HepG2 (cell line): ENCODE measurements at regions not wholly inside any gene's neighbourhood (a gene's known extent, or its start where the extent isn't known, plus 50 kb on each side); places are given as distances from the start of the nearest gene placed in this dataset.
A peak's percentile ranks its signal among the peaks of the same experiment; 100 is the strongest.

Source experiments
- ATAC-seq: fragments of 200-7000 bp; cut with Tn5 transposase; 3 replicates; pipeline ENCODE4 v1.9.1; 2020; ENCODE audit warnings: mild to moderate bottlenecking, moderate library complexity
- BruUV-seq: library from RNA; stranded (reverse); fragments of 400-500 nt; replicated peaks from 2 replicates; lab custom pipeline; 2021; lab: Mats Ljungman, UMichigan
- CTCF ChIA-PET: fragments of 300-600 bp; formaldehyde crosslinking; extraction: SDS; loops from one replicate; lab custom pipeline; 2021; ENCODE audit warnings: low total read pairs, inconsistent platforms, low intra/inter-chr PET ratio; lab: Yijun Ruan, JAX
- POLR2A ChIA-PET: fragments of 350-600 bp; sonication (Branson Sonifier 250); formaldehyde crosslinking; loops from one replicate; lab custom pipeline; 2020; ENCODE audit warnings: antibody characterized with exemption, inconsistent platforms; lab: Yijun Ruan, JAX
- DNase-seq: peaks from one replicate; pipeline ENCODE4 v3.0.0-alpha.2; 2015; ENCODE audit warnings: low spot score
- FAIRE-seq: peaks from 3 replicates; lab custom pipeline; 2011; peaks lifted over from hg19 to GRCh38; lab: Jason Lieb, UNC
- H2AFZ ChIP-seq: one replicate; pipeline ENCODE4 v1.6.1; 2011; ENCODE audit warnings: low read length, inconsistent platforms
- H3K27ac ChIP-seq: fragments of 300-600 bp; 3 replicates; pipeline ENCODE4 v1.8.0; 2011; ENCODE audit warnings: mixed run types, mild to moderate bottlenecking, mixed read lengths, low read length, inconsistent platforms; ENCODE audit not compliant: insufficient read depth; ENCODE audit errors: extremely low read length
- H3K27me3 ChIP-seq, 2 experiments: fragments of 200-600 bp in 1 of 2; 2 replicates in 1 of 2; 3 replicates in 1 of 2; pipeline versions ENCODE4 v1.6.0 to v1.8.0; 2011; ENCODE audit warnings: low read length in 2 of 2, mild to moderate bottlenecking in 2 of 2, moderate library complexity in 2 of 2, inconsistent platforms in 1 of 2; ENCODE audit not compliant: insufficient read depth in 2 of 2, control insufficient read depth in 1 of 2
- H3K36me3 ChIP-seq, 2 experiments: fragments of 200-600 bp in 1 of 2; replicated peaks in 1 of 2; 2 replicates in 1 of 2; 3 replicates in 1 of 2; pipeline versions ENCODE4 v1.5.1 to v1.8.0; 2011; ENCODE audit warnings: low read length in 2 of 2, inconsistent platforms in 1 of 2; ENCODE audit not compliant: insufficient read depth in 2 of 2, control insufficient read depth in 1 of 2
- H3K4me1 ChIP-seq: 2 replicates; pipeline ENCODE4 v1.5.1; 2012; ENCODE audit warnings: low read length, inconsistent platforms; ENCODE audit not compliant: insufficient read depth
- H3K4me2 ChIP-seq: 2 replicates; pipeline ENCODE4 v1.6.0; 2011; ENCODE audit warnings: low read depth, low read length, inconsistent platforms
- H3K4me3 ChIP-seq, 3 experiments: fragments of 200-600 bp in 1 of 3; sonication (generic), shearing (Covaris generic) in 1 of 3; replicated peaks in 1 of 3; 2 replicates each; pipeline ENCODE4 v1.5.1; 2011 to 2016; ENCODE audit warnings: low read length in 3 of 3, inconsistent platforms in 2 of 3, low read depth in 2 of 3, mild to moderate bottlenecking in 2 of 3, control low read depth in 1 of 3, mixed read lengths in 1 of 3; ENCODE audit not compliant: insufficient read depth in 1 of 3
- H3K79me2 ChIP-seq: one replicate; pipeline ENCODE4 v1.6.1; 2011; ENCODE audit warnings: low read length, inconsistent platforms; ENCODE audit not compliant: insufficient read depth
- H3K9ac ChIP-seq: 2 replicates; pipeline ENCODE4 v1.6.0; 2011; ENCODE audit warnings: mild to moderate bottlenecking, low read depth, low read length, inconsistent platforms; ENCODE audit not compliant: insufficient read depth
- H3K9me3 ChIP-seq: 2 replicates; pipeline ENCODE4 v1.5.1; 2012; ENCODE audit warnings: mild to moderate bottlenecking, low read length
- H4K20me1 ChIP-seq: 2 replicates; pipeline ENCODE4 v1.6.0; 2011; ENCODE audit warnings: inconsistent platforms, mild to moderate bottlenecking, low read length, moderate library complexity; ENCODE audit not compliant: insufficient read depth
- NFYB ChIP-seq: sonication (generic); formaldehyde crosslinking; IDR thresholded peaks from 2 replicates; pipeline ENCODE4 v1.4.0; 2020; ENCODE audit warnings: missing genetic modification reagents
- SP1 ChIP-seq, 2 experiments: fragments of 450-650 bp in 1 of 2; sonication (generic) in 1 of 2; formaldehyde crosslinking in 1 of 2; IDR thresholded peaks; 2 replicates each; pipeline versions ENCODE4 v1.4.0 to v1.6.1; 2016 to 2020; ENCODE audit warnings: missing genetic modification reagents in 1 of 2
- TOPORS ChIP-seq: sonication (generic); formaldehyde crosslinking; IDR thresholded peaks from 2 replicates; pipeline ENCODE4 v1.8.0; 2023; ENCODE audit warnings: mild to moderate bottlenecking, missing genetic modification reagents
- ZNF768 ChIP-seq: sonication (generic); formaldehyde crosslinking; IDR thresholded peaks from 2 replicates; pipeline ENCODE4 v1.4.0; 2020; ENCODE audit warnings: missing genetic modification reagents
- ZNF83 ChIP-seq: sonication (generic); formaldehyde crosslinking; IDR thresholded peaks from 2 replicates; pipeline ENCODE4 v1.4.0; 2020; ENCODE audit warnings: missing genetic modification reagents, mild to moderate bottlenecking, borderline replicate concordance
- WGBS: methylation state at CpG from one replicate; pipeline ENCODE4 v1.1.6; 2017; ENCODE audit warnings: low lambda C conversion rate; 5-methylcytosine and 5-hydroxymethylcytosine counted together
- in situ Hi-C: cut with HindIII; loops from 2 replicates; pipeline ENCODE4 v1.10.0; 2017; ENCODE audit warnings: low pct_unique_long_range_greater_than_20kb; ENCODE audit not compliant: extremely low pct_ligation_motif_present
- intact Hi-C: fragments of 100-400 bp; cut with micrococcal nuclease; formaldehyde crosslinking; loops from one replicate; pipeline ENCODE4 v1.10.0; 2022; ENCODE audit not compliant: unreplicated experiment
- TF ChIP-seq, protein P1 (sequence below): sonication (generic); formaldehyde crosslinking; IDR thresholded peaks from 2 replicates; pipeline ENCODE4 v1.5.0; 2020; ENCODE audit warnings: mild to moderate bottlenecking, missing genetic modification reagents, moderate library complexity

DNA sequence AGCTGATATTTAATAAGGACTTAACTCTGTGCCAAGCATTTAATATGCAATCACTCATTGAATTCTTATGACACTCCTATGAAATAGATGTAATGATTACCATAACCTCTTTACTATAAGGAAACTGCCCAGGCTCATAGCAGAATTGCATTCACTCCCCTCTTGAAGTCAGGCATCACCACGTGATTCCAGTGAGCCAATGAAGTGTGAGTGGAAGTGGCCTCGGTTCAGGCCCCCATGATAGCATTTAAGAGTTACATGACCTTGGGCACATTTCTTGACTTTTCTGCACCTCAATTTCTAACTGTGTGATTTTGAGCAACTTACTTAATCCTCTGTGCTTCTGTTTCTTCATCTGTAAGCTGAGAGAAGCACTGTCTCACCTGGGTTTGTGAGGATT, 62.8 kb upstream of the CLDN18 start:
- H3K4me2 ChIP-seq = no peak overlapping the region
- no peaks in the 10 kb centered on the region for H3K27me3 ChIP-seq
- 0% methylated on average over 2 of the region's 2 CpGs for WGBS
- intact Hi-C loops (no loop called here), in situ Hi-C loops (loop anchor here (10.0 kb wide), 1 partner anchor 842 kb away; no protein-coding TSS in a partner anchor)
- no peak overlapping the region for H3K9ac ChIP-seq
- FAIRE-seq (no peak), ATAC-seq (no peak), DNase-seq (no peak)
- no peak overlapping the region for H2AFZ ChIP-seq
- H3K27ac ChIP-seq = no peak overlapping the region
- POLR2A ChIA-PET = no interaction called here
- no peaks in the 10 kb centered on the region; the same call in 1 of the 2 replicates for H4K20me1 ChIP-seq
- 0 out of 2 replicates have a peak, but pooled peaks have one; percentile 36 for TF ChIP-seq NFYB (CRISPR knock-in tag)
- TF ChIP-seq, protein P1, sequence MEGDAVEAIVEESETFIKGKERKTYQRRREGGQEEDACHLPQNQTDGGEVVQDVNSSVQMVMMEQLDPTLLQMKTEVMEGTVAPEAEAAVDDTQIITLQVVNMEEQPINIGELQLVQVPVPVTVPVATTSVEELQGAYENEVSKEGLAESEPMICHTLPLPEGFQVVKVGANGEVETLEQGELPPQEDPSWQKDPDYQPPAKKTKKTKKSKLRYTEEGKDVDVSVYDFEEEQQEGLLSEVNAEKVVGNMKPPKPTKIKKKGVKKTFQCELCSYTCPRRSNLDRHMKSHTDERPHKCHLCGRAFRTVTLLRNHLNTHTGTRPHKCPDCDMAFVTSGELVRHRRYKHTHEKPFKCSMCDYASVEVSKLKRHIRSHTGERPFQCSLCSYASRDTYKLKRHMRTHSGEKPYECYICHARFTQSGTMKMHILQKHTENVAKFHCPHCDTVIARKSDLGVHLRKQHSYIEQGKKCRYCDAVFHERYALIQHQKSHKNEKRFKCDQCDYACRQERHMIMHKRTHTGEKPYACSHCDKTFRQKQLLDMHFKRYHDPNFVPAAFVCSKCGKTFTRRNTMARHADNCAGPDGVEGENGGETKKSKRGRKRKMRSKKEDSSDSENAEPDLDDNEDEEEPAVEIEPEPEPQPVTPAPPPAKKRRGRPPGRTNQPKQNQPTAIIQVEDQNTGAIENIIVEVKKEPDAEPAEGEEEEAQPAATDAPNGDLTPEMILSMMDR (CRISPR knock-in tag) = no peak
- no peaks in the 10 kb centered on the region for H3K4me1 ChIP-seq
- H3K4me3 ChIP-seq = no peak overlapping the region
- no TSS peak for BruUV-seq
- CTCF ChIA-PET = interaction anchor here (1.4 to 2.2 kb wide), 2 partner anchors 837 to 842 kb away, joined by 4 to 9 read pairs; no protein-coding TSS in a partner anchor
- no peaks in the 10 kb centered on the region for H3K79me2 ChIP-seq
- no peaks in the 10 kb centered on the region for H3K9me3 ChIP-seq
- no peaks in the 10 kb centered on the region for H3K36me3 ChIP-seq

DNA sequence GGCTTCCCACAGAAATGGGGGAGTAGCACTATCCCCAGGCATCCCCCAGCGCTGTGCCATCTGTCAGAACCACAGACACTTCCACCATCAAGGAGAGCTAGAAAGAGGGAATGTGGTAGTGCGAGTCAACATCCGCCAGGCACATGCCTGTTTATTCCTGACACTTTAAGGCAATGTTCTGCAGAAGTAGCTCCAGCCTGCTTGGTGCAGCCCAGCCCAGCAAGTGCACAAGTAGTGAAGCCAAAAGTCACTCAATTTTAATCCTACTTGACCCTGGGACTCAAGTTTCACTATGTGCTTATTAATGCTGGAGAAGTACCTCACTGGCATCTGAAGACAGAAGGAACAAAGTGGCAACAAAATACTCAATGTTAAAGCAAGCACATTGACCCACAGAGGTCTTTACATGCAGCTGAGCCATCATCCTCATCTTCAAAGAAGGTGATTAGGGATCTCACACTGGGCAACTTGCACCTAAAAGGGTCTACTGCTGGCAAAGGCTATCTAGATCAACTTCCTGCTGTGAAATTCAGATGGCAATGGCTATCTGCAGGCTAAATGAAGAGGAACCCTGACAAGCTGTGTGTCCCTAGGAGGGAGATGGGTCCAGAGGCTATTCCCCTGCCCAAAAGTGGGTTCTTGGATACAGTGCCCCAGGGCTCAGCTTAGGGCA, 61.4 kb upstream of the CLDN18 start:
- H3K27ac ChIP-seq = no peak overlapping the region
- H3K9me3 ChIP-seq = no peaks in the 10 kb centered on the region
- ATAC-seq (no peak), DNase-seq (no peak), FAIRE-seq (no peak)
- no peak for TF ChIP-seq ZNF83 (CRISPR knock-in tag)
- TF ChIP-seq ZNF768 (CRISPR knock-in tag) = no peak
- TF ChIP-seq TOPORS = no peak
- no peak for TF ChIP-seq SP1 (IDR thresholded peaks at IDR 0.05)
- TF ChIP-seq SP1 (CRISPR knock-in tag; IDR thresholded peaks at IDR 0.05) = no peak
- H3K4me3 ChIP-seq = no peak overlapping the region
- POLR2A ChIA-PET = no interaction called here
- in situ Hi-C loops = loop anchor here (10.0 kb wide), 1 partner anchor 844 kb away; no protein-coding TSS in a partner anchor
- no TSS peak for BruUV-seq
- H3K4me1 ChIP-seq = no peaks in the 10 kb centered on the region
- no peak overlapping the region for H3K4me2 ChIP-seq
- H2AFZ ChIP-seq = no peak overlapping the region
- no peaks in the 10 kb centered on the region for H3K79me2 ChIP-seq
- no peak overlapping the region for H3K9ac ChIP-seq
- H3K36me3 ChIP-seq = no peaks in the 10 kb centered on the region
- no peaks in the 10 kb centered on the region; the same call in 1 of the 2 replicates for H4K20me1 ChIP-seq
- CTCF ChIA-PET = no interaction called here
- 0% methylated on average over 1 of the region's 3 CpGs for WGBS
- H3K27me3 ChIP-seq = no peaks in the 10 kb centered on the region
- intact Hi-C loops = no loop called here
